Nephron (organoid): ENCODE measurements at regions not wholly inside any gene's neighbourhood (a gene's known extent, or its start where the extent isn't known, plus 50 kb on each side); places are given as distances from the start of the nearest gene placed in this dataset.

Experiments used
- H3K27ac Mint-ChIP-seq, 3 experiments: 2 replicates each; pipeline ENCODE4 v1.8.0; 2020; ENCODE audit warnings: mixed read lengths in 3 of 3, mild to moderate bottlenecking in 2 of 3, moderate library complexity in 1 of 3
- H3K27me3 Mint-ChIP-seq: 2 replicates; pipeline ENCODE4 v1.8.0; 2021; ENCODE audit warnings: low read depth, mild to moderate bottlenecking, moderate library complexity, mixed read lengths
- H3K36me3 Mint-ChIP-seq: 2 replicates; pipeline ENCODE4 v1.8.0; 2020; ENCODE audit warnings: low read depth, mixed read lengths
- H3K4me1 Mint-ChIP-seq: 2 replicates; pipeline ENCODE4 v1.8.0; 2020; ENCODE audit warnings: mixed read lengths
- H3K4me3 Mint-ChIP-seq, 3 experiments: 2 replicates each; pipeline ENCODE4 v1.8.0; 2020; ENCODE audit warnings: mild to moderate bottlenecking in 3 of 3, mixed read lengths in 3 of 3, moderate library complexity in 2 of 3
- H3K9me3 Mint-ChIP-seq: 2 replicates; pipeline ENCODE4 v1.8.0; 2020; ENCODE audit warnings: mixed read lengths
- CTCF ChIP-seq, 3 experiments: fragments of 200-600 bp; sonication (generic); IDR thresholded peaks; one replicate each; pipeline ENCODE4 v1.5.0; 2021; ENCODE audit warnings: antibody characterized with exemption in 3 of 3; ENCODE audit not compliant: unreplicated experiment in 3 of 3

DNA sequence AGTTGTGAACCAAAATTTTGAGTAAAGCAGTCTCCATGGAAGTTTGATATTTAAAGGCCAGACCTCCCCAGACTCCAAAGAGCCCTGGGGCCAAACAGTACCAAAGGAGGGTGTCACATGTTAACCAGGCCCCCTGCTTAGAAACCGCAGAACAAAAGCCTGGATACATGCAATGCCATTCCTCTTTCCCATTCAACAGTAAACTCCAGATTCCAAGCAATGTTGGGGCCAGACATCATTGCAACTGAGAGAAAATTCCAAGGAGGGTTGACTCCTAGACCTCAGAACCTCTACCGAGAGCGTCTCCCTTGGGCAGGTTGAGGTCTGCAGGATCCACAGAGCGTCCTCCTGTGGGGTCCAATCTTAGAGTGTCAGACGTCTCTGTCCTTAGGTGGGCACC, 404.4 kb upstream of the SYT4 start:
- H3K4me1 Mint-ChIP-seq = no peaks in the 10 kb centered on the region
- peaks cover 2% of the 10 kb centered on the region for H3K9me3 Mint-ChIP-seq
- no peak for TF ChIP-seq CTCF (IDR thresholded peaks at IDR 0.05; ENCODE audit: unreplicated experiment in 3 of 3)
- no peaks in the 10 kb centered on the region for H3K36me3 Mint-ChIP-seq
- no peak overlapping the region for H3K27ac Mint-ChIP-seq
- no peak overlapping the region for H3K4me3 Mint-ChIP-seq
- H3K27me3 Mint-ChIP-seq = no peaks in the 10 kb centered on the region

GRCh38 chr18:43682196-43682595, 404.9 kb upstream of the SYT4 start:
- no peaks in the 10 kb centered on the region for H3K4me1 Mint-ChIP-seq
- H3K9me3 Mint-ChIP-seq = peaks cover 2% of the 10 kb centered on the region

GRCh38 chr18:43686709-43687108, 409.4 kb upstream of the SYT4 start:
- no peaks in the 10 kb centered on the region for H3K4me1 Mint-ChIP-seq
- no peaks in the 10 kb centered on the region for H3K9me3 Mint-ChIP-seq
- H3K4me3 Mint-ChIP-seq = no peak overlapping the region
- H3K27ac Mint-ChIP-seq = no peak overlapping the region
- no peaks in the 10 kb centered on the region for H3K27me3 Mint-ChIP-seq
- TF ChIP-seq CTCF (IDR thresholded peaks at IDR 0.05; ENCODE audit: unreplicated experiment in 3 of 3) = no peak
- H3K36me3 Mint-ChIP-seq = no peaks in the 10 kb centered on the region

More at GRCh38 chr18:43682196-43682595, 404.9 kb upstream of the SYT4 start:
- no peak overlapping the region for H3K27ac Mint-ChIP-seq
- no peak overlapping the region for H3K4me3 Mint-ChIP-seq
- no peak for TF ChIP-seq CTCF (IDR thresholded peaks at IDR 0.05; ENCODE audit: unreplicated experiment in 3 of 3)
- no peaks in the 10 kb centered on the region for H3K36me3 Mint-ChIP-seq
- H3K27me3 Mint-ChIP-seq = no peaks in the 10 kb centered on the region

- Mint-ChIP-seq H3K4me1 (no peaks in the 10 kb centered on the region), H3K27ac (no peak overlapping the region), H3K27me3 (no peaks in the 10 kb centered on the region), H3K36me3 (no peaks in the 10 kb centered on the region), H3K9me3 (peaks cover 3% of the 10 kb centered on the region), H3K4me3 (no peak overlapping the region)
- no peak for TF ChIP-seq CTCF (IDR thresholded peaks at IDR 0.05; ENCODE audit: unreplicated experiment in 3 of 3)
Measured at GRCh38 chr18:43692099-43692690, 414.9 kb upstream of the SYT4 start.

- no peak for TF ChIP-seq CTCF (IDR thresholded peaks at IDR 0.05; ENCODE audit: unreplicated experiment in 3 of 3)
- Mint-ChIP-seq H3K36me3 (no peaks in the 10 kb centered on the region), H3K27ac (no peak overlapping the region), H3K27me3 (no peaks in the 10 kb centered on the region), H3K4me3 (no peak overlapping the region), H3K4me1 (no peaks in the 10 kb centered on the region), H3K9me3 (no peaks in the 10 kb centered on the region)
Measured at GRCh38 chr18:43702399-43702798, 425.1 kb upstream of the SYT4 start.

DNA sequence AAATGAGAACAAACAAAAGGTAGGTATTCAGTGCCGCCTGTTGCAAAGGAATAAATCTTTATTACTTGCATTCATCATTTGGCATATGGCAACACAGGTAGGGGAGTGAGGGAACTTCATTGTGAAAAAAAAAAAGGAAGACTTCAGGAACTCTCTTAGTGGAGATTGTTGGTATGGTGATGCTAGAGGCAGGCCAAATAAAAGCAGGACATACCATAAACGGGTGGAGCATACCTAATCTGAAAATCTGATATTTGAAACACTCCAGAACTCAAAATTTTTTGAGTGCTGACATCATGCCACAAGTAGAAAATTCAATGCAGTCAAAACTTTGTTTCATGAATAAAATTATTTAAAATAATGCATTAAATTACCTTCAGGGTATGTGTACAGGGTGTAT, 425.8 kb upstream of the SYT4 start:
- TF ChIP-seq CTCF (IDR thresholded peaks at IDR 0.05; ENCODE audit: unreplicated experiment in 3 of 3) = no peak
- Mint-ChIP-seq H3K27me3 (no peaks in the 10 kb centered on the region), H3K4me1 (no peaks in the 10 kb centered on the region), H3K9me3 (no peaks in the 10 kb centered on the region), H3K4me3 (no peak overlapping the region), H3K27ac (no peak overlapping the region), H3K36me3 (no peaks in the 10 kb centered on the region)
